ENCODE measurements at regions not wholly inside any gene's neighbourhood (a gene's known extent, or its start where the extent isn't known, plus 50 kb on each side); places are given as distances from the start of the nearest gene placed in this dataset.

GRCh38 chr1:244954359-244954758 lies 90.0 kb upstream of the HNRNPU start:
- TF ChIP-seq POLR2A (IDR thresholded peaks at IDR 0.05) (no peak), CTCF (IDR thresholded peaks at IDR 0.05) (no peak)
